ENCODE measurements at regions not wholly inside any gene's neighbourhood (a gene's known extent, or its start where the extent isn't known, plus 50 kb on each side); places are given as distances from the start of the nearest gene placed in this dataset.

GRCh38 chr1:81125672-81126071, 675.1 kb upstream of the ADGRL2 start:
- no peak for ATAC-seq
- no peak for DNase-seq
- no peaks in the 10 kb centered on the region for H3K27me3 ChIP-seq
- H3K4me3 ChIP-seq, result no peak overlapping the region
- TF ChIP-seq POLR2A (IDR thresholded peaks at IDR 0.05) (no peak), CTCF (IDR thresholded peaks at IDR 0.05 in 4 of 5, conservative IDR thresholded peaks at IDR 0.05 in 1 of 5) (no peak)
- in situ Hi-C loops (cut with MboI; ENCODE audit: low sequenced_read_pairs in 4 of 4), result no loop called here
- H3K4me1 ChIP-seq, result no peaks in the 10 kb centered on the region
- no peaks in the 10 kb centered on the region for H3K36me3 ChIP-seq
- H3K27ac ChIP-seq, result no peak overlapping the region
- H3K9me3 ChIP-seq, result no peaks in the 10 kb centered on the region
- intact Hi-C loops (cut with DNase I; ENCODE audit: low total_unique reads), result no loop called here

GRCh38 chr1:81121306-81121705, 679.4 kb upstream of the ADGRL2 start:
- Histone ChIP-seq H3K27me3 (no peaks in the 10 kb centered on the region), H3K36me3 (no peaks in the 10 kb centered on the region), H3K9me3 (no peaks in the 10 kb centered on the region), H3K4me3 (no peak overlapping the region), H3K4me1 (no peaks in the 10 kb centered on the region), H3K27ac (no peak overlapping the region)
- no peak for ATAC-seq
- TF ChIP-seq CTCF (IDR thresholded peaks at IDR 0.05 in 4 of 5, conservative IDR thresholded peaks at IDR 0.05 in 1 of 5), result no peak
- TF ChIP-seq POLR2A (IDR thresholded peaks at IDR 0.05), result no peak
- DNase-seq, result no peak
- intact Hi-C loops (cut with DNase I; ENCODE audit: low total_unique reads) (no loop called here), in situ Hi-C loops (cut with MboI; ENCODE audit: low sequenced_read_pairs in 4 of 4) (no loop called here)

GRCh38 chr1:81119319-81119718, 681.4 kb upstream of the ADGRL2 start:
- Histone ChIP-seq H3K9me3 (no peaks in the 10 kb centered on the region), H3K36me3 (no peaks in the 10 kb centered on the region), H3K4me1 (no peaks in the 10 kb centered on the region), H3K27ac (no peak overlapping the region), H3K4me3 (no peak overlapping the region), H3K27me3 (no peaks in the 10 kb centered on the region)
- DNase-seq (no peak), ATAC-seq (no peak)
- intact Hi-C loops (cut with DNase I; ENCODE audit: low total_unique reads) (no loop called here), in situ Hi-C loops (cut with MboI; ENCODE audit: low sequenced_read_pairs in 4 of 4) (no loop called here)
- TF ChIP-seq CTCF (IDR thresholded peaks at IDR 0.05 in 4 of 5, conservative IDR thresholded peaks at IDR 0.05 in 1 of 5) (no peak), POLR2A (IDR thresholded peaks at IDR 0.05) (no peak)

- no peaks in the 10 kb centered on the region for H3K9me3 ChIP-seq
- no peak overlapping the region for H3K4me3 ChIP-seq
- DNase-seq (no peak), ATAC-seq (no peak)
- intact Hi-C loops (cut with DNase I; ENCODE audit: low total_unique reads), result no loop called here
- no peaks in the 10 kb centered on the region for H3K36me3 ChIP-seq
- H3K27me3 ChIP-seq, result no peaks in the 10 kb centered on the region
- TF ChIP-seq POLR2A (IDR thresholded peaks at IDR 0.05) (no peak), CTCF (IDR thresholded peaks at IDR 0.05 in 4 of 5, conservative IDR thresholded peaks at IDR 0.05 in 1 of 5) (no peak)
- H3K27ac ChIP-seq, result no peak overlapping the region
- no peaks in the 10 kb centered on the region for H3K4me1 ChIP-seq
- in situ Hi-C loops (cut with MboI; ENCODE audit: low sequenced_read_pairs in 4 of 4), result no loop called here
These were observed 682.2 kb upstream of the ADGRL2 start for GRCh38 chr1:81118550-81118949.

GRCh38 chr1:81115422-81115821, 685.3 kb upstream of the ADGRL2 start:
- DNase-seq (no peak), ATAC-seq (no peak)
- in situ Hi-C loops (cut with MboI; ENCODE audit: low sequenced_read_pairs in 4 of 4), result no loop called here
- H3K4me3 ChIP-seq, result no peak overlapping the region
- no peaks in the 10 kb centered on the region for H3K4me1 ChIP-seq
- intact Hi-C loops (cut with DNase I; ENCODE audit: low total_unique reads), result no loop called here
- H3K36me3 ChIP-seq, result no peaks in the 10 kb centered on the region
- no peaks in the 10 kb centered on the region for H3K27me3 ChIP-seq
- H3K27ac ChIP-seq, result no peak overlapping the region
- no peak for TF ChIP-seq POLR2A (IDR thresholded peaks at IDR 0.05)
- no peak for TF ChIP-seq CTCF (IDR thresholded peaks at IDR 0.05 in 4 of 5, conservative IDR thresholded peaks at IDR 0.05 in 1 of 5)
- H3K9me3 ChIP-seq, result no peaks in the 10 kb centered on the region
